NOMO-1 treated with DMSO at 0.1 percent for 48 hours (cell line): ENCODE measurements at regions not wholly inside any gene's neighbourhood (a gene's known extent, or its start where the extent isn't known, plus 50 kb on each side); places are given as distances from the start of the nearest gene placed in this dataset.
"Not testable (repeated sequence)": the region's sequence is repeated elsewhere in the genome, so short reads cannot be mapped to it uniquely, and the experiment has no call there.

ENCODE experiments used
- DNase-seq: peaks from one replicate; lab custom pipeline; 2025; ENCODE audit not compliant: unreplicated experiment; lab: John Stamatoyannopoulos, UW

DNA sequence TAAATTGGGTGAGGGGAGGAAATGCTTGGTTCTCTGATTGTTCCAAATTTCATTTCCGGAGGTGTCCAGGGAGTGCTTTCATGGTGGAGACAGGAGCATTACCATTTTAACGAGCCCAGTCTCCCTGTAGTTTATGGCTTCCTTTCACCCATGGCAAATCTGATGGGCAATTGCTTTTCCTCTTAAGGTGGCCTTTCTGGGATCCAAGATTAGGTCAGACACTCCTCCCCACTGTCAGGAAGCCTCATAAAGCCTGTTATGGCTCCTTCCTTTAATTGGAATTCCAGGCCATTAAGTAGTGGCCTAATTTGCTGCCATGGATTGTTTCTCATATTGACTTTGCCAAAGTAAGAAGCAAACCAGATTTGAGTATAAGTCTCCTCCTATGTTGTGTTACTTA lies 157.8 kb downstream of the PDCD6IP start:
- no peak for DNase-seq

- DNase-seq, result no peak
Observed at GRCh38 chr3:33956776-33957175, 158.3 kb downstream of the PDCD6IP start.

DNA sequence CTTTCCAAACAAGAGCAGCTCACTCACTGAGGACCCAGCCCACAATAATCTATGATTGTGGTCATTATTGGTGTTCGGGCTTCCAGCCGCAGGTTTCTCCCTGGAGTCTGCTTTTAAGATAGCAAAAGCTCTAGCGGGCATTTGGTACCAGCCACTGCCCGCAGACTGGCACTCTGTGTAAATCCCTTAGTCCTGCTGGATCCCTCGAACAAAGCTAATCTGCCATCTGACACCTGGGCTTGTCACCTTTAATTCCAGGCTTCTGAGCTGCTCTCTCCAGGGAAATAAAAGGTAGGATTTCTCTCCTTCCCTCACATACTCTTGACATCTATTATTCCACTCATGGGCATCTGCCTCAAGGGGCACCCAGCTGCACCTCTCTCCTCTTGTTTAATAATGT lies 158.7 kb downstream of the PDCD6IP start:
- no peak for DNase-seq

DNA sequence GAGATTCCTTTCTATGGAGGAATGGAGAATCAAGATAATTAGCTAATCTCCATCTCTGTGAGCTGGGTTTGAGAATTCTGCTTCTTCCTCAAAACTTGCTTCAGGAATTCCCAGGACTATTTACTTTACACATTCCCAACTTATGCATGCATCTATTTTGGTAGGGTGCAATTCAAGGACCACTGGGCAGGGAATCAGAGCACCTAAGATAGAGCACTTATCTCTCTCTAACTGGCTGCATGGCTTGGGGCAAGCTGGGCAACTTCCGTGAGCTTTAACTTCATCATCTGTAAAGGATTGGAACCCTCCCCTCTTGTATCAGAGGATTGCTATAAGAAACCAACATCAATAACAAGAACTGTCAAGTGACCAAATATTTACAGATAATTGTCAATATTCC lies 160.2 kb downstream of the PDCD6IP start:
- DNase-seq, result no peak

- no peak for DNase-seq
Observed at GRCh38 chr3:33962396-33962795, 164.0 kb downstream of the PDCD6IP start.

DNA sequence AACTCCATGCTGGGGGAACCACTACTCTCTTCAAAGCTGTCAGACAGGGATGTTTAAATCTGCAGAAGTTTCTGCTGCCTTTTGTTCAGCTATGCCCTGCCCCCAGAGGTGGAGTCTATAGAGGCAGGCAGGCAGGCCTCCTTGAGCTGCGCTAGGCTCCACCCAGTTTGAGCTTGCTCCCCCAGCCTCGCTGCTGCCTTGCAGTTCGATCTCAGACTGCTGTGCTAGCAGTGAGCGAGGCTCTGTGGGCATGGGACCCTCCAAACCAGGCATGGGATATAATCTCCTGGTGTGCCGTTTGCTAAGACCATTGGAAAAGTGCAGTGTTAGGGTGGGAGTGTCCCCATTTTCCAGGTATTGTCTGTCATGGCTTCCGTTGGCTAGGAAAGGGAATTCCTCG lies 171.8 kb downstream of the PDCD6IP start:
- DNase-seq, result not testable (repeated sequence)

DNA sequence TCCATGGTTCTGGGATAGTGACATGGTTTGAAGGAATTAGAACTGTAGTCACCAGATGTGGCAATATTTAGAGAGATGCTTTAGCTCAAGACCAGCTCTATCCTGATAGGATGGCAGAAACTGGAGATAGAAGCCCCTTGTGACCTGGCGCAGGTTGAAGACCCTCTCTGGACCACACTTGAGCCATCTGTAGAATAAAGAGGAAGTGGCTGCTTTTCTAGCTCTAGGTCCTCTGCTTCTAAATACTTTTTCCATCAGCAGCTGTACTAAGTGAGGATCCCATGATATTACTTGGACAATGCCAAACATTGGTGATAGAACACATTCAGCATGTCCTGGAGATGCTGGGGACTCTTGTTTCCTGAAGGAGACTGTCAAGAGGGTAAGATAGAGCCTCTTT lies 172.6 kb downstream of the PDCD6IP start:
- no peak for DNase-seq

GRCh38 chr3:33975463-33975862 lies 177.0 kb downstream of the PDCD6IP start:
- no peak for DNase-seq

GRCh38 chr3:33977227-33977626 lies 178.8 kb downstream of the PDCD6IP start:
- no peak for DNase-seq

GRCh38 chr3:33980252-33980651 lies 181.8 kb downstream of the PDCD6IP start:
- no peak for DNase-seq

DNA sequence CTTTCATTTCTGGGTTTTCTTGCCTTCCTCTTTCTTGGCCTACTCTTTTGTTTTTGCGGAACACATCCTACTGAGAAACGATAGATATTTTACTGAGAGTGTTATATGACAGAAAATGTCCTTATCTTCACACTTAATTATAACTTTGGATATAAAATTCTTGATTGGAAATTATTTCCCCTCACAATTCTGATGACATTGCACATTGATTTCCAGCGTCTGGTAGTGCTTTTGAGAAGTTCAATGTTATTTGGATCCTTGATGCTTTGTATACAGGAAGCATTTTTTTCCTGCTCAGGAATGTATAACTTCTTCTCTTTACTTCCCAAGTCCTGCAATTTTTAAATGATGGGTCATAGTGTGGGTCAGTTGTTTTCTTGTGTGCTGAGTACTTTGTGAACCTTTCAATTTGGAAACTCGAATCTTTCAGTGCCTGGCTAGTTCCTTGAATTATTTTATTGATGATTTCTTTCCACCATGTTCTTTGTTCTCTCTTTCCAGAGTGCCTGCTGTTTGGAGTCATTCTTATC lies 183.9 kb downstream of the PDCD6IP start:
- DNase-seq, result no peak

DNA sequence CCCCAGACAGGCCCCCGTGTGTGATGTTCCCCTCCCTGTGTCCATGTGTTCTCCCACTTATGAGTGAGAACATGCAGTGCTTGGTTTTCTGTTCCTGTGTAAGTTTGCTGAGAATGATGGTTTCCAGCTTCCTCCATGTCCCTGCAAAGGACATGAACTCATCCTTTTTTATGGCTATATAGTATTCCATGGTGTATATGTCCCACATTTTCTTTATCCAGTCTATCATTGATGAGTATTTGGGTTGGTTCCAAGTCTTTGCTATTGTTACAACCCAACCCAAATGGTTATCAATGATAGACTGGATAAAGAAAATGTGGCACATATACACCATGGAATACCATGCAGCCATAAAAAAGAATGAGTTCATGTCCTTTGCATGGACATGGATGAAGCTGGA lies 184.5 kb downstream of the PDCD6IP start:
- not testable (repeated sequence) for DNase-seq

DNA sequence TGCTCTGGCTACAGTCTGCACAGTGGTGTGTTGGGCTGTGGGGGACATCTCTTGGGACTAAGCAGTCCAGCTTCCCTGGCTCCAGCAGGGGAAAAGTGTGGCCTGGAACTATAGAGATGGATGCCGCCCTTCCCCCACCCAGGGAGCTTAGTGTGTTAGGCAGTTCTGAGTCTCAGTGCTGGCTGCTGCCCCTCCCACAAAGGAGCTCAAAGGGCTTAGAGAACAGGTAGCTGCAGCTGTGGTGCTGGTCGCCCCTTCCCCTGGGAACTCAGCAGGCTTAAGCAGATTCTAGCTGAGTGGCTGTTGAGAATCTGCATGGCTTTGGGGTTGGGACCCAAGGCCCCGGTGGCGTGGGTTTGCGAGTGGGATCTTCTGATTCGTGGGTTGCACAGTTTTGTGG lies 190.8 kb downstream of the PDCD6IP start:
- DNase-seq, result no peak

DNA sequence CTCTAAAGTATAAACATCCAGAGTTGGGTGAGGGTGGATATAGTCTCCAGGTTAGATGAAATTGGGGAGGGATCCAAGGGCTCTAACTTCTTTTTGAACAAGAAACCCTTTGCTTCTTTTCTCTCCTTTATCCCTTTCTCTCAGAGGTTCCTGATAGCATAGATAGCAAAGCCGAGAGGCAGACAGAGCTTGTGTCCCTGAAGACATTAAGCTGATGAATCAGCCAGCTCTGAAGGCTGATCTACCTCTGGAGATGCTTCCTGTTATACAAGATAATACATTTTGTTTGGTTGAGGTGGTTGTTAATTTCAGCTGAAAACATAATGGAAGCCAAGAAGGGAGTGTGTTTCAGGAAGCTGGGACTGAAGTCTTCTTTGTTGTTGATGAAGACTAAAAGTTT lies 193.2 kb downstream of the PDCD6IP start:
- no peak for DNase-seq

- no peak for DNase-seq
Observed at GRCh38 chr3:33993631-33994030, 195.2 kb downstream of the PDCD6IP start.

- DNase-seq, result no peak
Observed at GRCh38 chr3:33994568-33994967, 196.1 kb downstream of the PDCD6IP start.

GRCh38 chr3:34000301-34000700 lies 201.9 kb downstream of the PDCD6IP start:
- DNase-seq, result no peak

GRCh38 chr3:34001022-34001421 lies 202.6 kb downstream of the PDCD6IP start:
- no peak for DNase-seq

DNA sequence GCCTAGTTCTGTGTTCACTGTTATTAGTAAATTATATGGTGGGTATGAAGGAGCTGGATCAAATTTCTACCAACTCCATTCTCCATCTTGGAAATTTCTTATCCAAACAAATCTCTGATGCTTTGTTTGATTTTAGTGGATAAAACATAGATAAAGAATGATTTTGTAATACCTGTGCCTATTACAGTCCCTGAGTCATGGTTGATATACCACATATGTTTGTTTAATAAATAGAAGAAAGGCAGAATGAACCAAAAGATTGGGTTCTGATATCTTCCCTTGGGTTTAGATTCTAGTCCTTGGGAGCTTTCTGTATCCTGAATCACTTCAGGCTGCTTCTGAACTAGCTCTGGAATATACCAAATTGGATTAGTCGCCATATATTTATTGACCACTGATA lies 203.6 kb downstream of the PDCD6IP start:
- no peak for DNase-seq

GRCh38 chr3:34002569-34003100 lies 204.2 kb downstream of the PDCD6IP start:
- no peak for DNase-seq

DNA sequence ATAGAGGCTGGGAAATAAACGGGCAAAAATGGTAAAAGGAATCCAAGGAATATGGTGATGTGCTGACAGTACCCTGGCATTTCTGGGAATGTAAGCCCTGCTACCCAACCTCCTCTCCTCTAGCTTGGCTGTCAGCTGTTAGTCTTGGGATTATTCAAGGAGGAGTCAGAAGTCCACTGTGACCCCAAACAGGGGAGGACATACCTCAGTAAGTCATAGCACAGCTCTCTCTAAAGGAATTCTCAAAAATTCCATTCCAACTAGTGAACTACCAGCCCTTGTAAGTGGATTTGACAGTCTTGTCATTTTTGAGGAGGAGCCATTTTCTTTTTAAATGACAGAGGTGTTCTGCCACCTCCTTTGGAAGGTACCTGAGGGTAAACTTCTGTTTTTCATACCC lies 207.5 kb downstream of the PDCD6IP start:
- no peak for DNase-seq

GRCh38 chr3:34008191-34008590 lies 209.8 kb downstream of the PDCD6IP start:
- DNase-seq, result no peak
